WTC11 (cell line): ENCODE measurements at regions not wholly inside any gene's neighbourhood (a gene's known extent, or its start where the extent isn't known, plus 50 kb on each side); places are given as distances from the start of the nearest gene placed in this dataset.

Experiments
- ATAC-seq: fragments of 200-7000 bp; cut with Tn5 transposase; 2 replicates; pipeline ENCODE4 v1.10.0; 2021; ENCODE audit warnings: mild to moderate bottlenecking, moderate library complexity
- CTCF ChIA-PET: fragments of 300-600 bp; sonication (Branson Sonifier 250); formaldehyde crosslinking; loops from one replicate; lab custom pipeline; 2021; ENCODE audit warnings: antibody characterized with exemption; lab: Charles Lee
- POLR2A ChIA-PET: fragments of 350-600 bp; sonication (Branson Sonifier 250); formaldehyde crosslinking; loops from one replicate; lab custom pipeline; 2021; ENCODE audit warnings: antibody characterized with exemption; lab: Charles Lee
- DNase-seq: peaks from one replicate; pipeline ENCODE4 v3.0.0; 2021; ENCODE audit warnings: low spot score
- H3K27ac Mint-ChIP-seq: 2 replicates; pipeline ENCODE4 v1.8.0; 2021; ENCODE audit warnings: mixed read lengths
- H3K27me3 Mint-ChIP-seq: 2 replicates; pipeline ENCODE4 v1.8.0; 2021; ENCODE audit warnings: low read depth, mild to moderate bottlenecking, moderate library complexity, mixed read lengths
- H3K36me3 Mint-ChIP-seq: 2 replicates; pipeline ENCODE4 v1.8.0; 2021; ENCODE audit warnings: mixed read lengths
- H3K4me1 Mint-ChIP-seq: 2 replicates; pipeline ENCODE4 v1.8.0; 2022; ENCODE audit warnings: mixed read lengths
- H3K4me3 Mint-ChIP-seq: 2 replicates; pipeline ENCODE4 v1.8.0; 2021; ENCODE audit warnings: mild to moderate bottlenecking, moderate library complexity, mixed read lengths
- H3K9me3 Mint-ChIP-seq: 2 replicates; pipeline ENCODE4 v1.8.0; 2021; ENCODE audit warnings: mixed read lengths
- ARID4B ChIP-seq: sonication (generic); formaldehyde crosslinking; IDR thresholded peaks from 2 replicates; pipeline ENCODE4 v1.8.0; 2023; ENCODE audit warnings: missing genetic modification reagents, mild to moderate bottlenecking, borderline replicate concordance
- CTCF ChIP-seq: fragments of 200-600 bp; IDR thresholded peaks from 2 replicates; pipeline ENCODE4 v1.8.0; 2022; ENCODE audit warnings: antibody characterized with exemption
- E2F4 ChIP-seq: sonication (generic); formaldehyde crosslinking; IDR thresholded peaks from 2 replicates; pipeline ENCODE4 v1.8.1; 2022; ENCODE audit warnings: low read depth, mild to moderate bottlenecking, moderate library complexity, missing genetic modification reagents, borderline replicate concordance
- ELF4 ChIP-seq: sonication (generic); formaldehyde crosslinking; IDR thresholded peaks from 2 replicates; pipeline ENCODE4 v1.8.1; 2022; ENCODE audit warnings: low read depth, mild to moderate bottlenecking, moderate library complexity, missing genetic modification reagents
- EMX1 ChIP-seq: fragments of 250-450 bp; sonication (Bioruptor Pico); IDR thresholded peaks from 2 replicates; pipeline ENCODE4 v1.8.0; 2021; ENCODE audit warnings: mild to moderate bottlenecking
- GTF2I ChIP-seq: fragments of 250-450 bp; sonication (Bioruptor Pico); conservative IDR thresholded peaks from 2 replicates; pipeline ENCODE4 v1.4.0; 2021; ENCODE audit warnings: mild to moderate bottlenecking
- JAZF1 ChIP-seq: fragments of 250-450 bp; sonication (Bioruptor Pico); IDR thresholded peaks from 2 replicates; pipeline ENCODE4 v1.9.0; 2021; ENCODE audit warnings: moderate library complexity, mild to moderate bottlenecking, inconsistent platforms
- KAT7 ChIP-seq: sonication (generic); formaldehyde crosslinking; IDR thresholded peaks from 2 replicates; pipeline ENCODE4 v1.8.1; 2023; ENCODE audit warnings: missing genetic modification reagents, mild to moderate bottlenecking, borderline replicate concordance
- MAX ChIP-seq: sonication (generic); formaldehyde crosslinking; IDR thresholded peaks from 2 replicates; pipeline ENCODE4 v1.8.0; 2022; ENCODE audit warnings: mild to moderate bottlenecking, missing genetic modification reagents
- NR3C1 ChIP-seq: sonication (generic); formaldehyde crosslinking; conservative IDR thresholded peaks from 2 replicates; pipeline ENCODE4 v1.8.1; 2023; ENCODE audit warnings: low read depth, mild to moderate bottlenecking, missing genetic modification reagents
- PRDM15 ChIP-seq: sonication (generic); formaldehyde crosslinking; IDR thresholded peaks from 2 replicates; pipeline ENCODE4 v1.8.0; 2022; ENCODE audit warnings: missing genetic modification reagents
- PRRX2 ChIP-seq: fragments of 250-450 bp; sonication (Bioruptor Pico); IDR thresholded peaks from 2 replicates; pipeline ENCODE4 v1.8.0; 2021; ENCODE audit warnings: mild to moderate bottlenecking
- RELA ChIP-seq: sonication (generic); formaldehyde crosslinking; IDR thresholded peaks from 2 replicates; pipeline ENCODE4 v1.8.1; 2022; ENCODE audit warnings: missing genetic modification reagents, mild to moderate bottlenecking, borderline replicate concordance
- TCF7 ChIP-seq: sonication (generic); formaldehyde crosslinking; IDR thresholded peaks from 2 replicates; pipeline ENCODE4 v1.8.0; 2022; ENCODE audit warnings: mild to moderate bottlenecking, low read depth, missing genetic modification reagents, moderate library complexity
- ZMAT4 ChIP-seq: fragments of 250-450 bp; sonication (Bioruptor Pico); IDR thresholded peaks from 2 replicates; pipeline ENCODE4 v1.9.0; 2021; ENCODE audit warnings: mild to moderate bottlenecking
- ZNF138 ChIP-seq: sonication (generic); formaldehyde crosslinking; conservative IDR thresholded peaks from 2 replicates; pipeline ENCODE4 v1.8.1; 2022; ENCODE audit warnings: mild to moderate bottlenecking, moderate library complexity, missing genetic modification reagents
- ZNF232 ChIP-seq: sonication (generic); formaldehyde crosslinking; IDR thresholded peaks from 2 replicates; pipeline ENCODE4 v1.8.0; 2022; ENCODE audit warnings: mild to moderate bottlenecking, missing genetic modification reagents
- ZNF317 ChIP-seq: sonication (generic); formaldehyde crosslinking; IDR thresholded peaks from 2 replicates; pipeline ENCODE4 v1.8.1; 2023; ENCODE audit warnings: low read depth, mild to moderate bottlenecking, moderate library complexity, missing genetic modification reagents, borderline replicate concordance
- ZNF423 ChIP-seq: fragments of 250-450 bp; sonication (Bioruptor Pico); IDR thresholded peaks from 2 replicates; pipeline ENCODE4 v2.1.2; 2022; ENCODE audit warnings: mild to moderate bottlenecking, moderate library complexity
- ZNF512 ChIP-seq: sonication (generic); formaldehyde crosslinking; IDR thresholded peaks from 2 replicates; pipeline ENCODE4 v1.8.1; 2022; ENCODE audit warnings: missing genetic modification reagents, borderline replicate concordance

GRCh38 chr9:1929134-1929533, 86.0 kb upstream of the SMARCA2 start:
- TF ChIP-seq MAX (no peak), PRRX2 (CRISPR knock-in tag) (no peak), KAT7 (CRISPR knock-in tag) (no peak), PRDM15 (CRISPR knock-in tag) (no peak), TCF7 (CRISPR knock-in tag) (no peak), ZNF138 (CRISPR knock-in tag) (no peak), JAZF1 (CRISPR knock-in tag) (no peak), ELF4 (no peak), ZNF423 (CRISPR knock-in tag) (no peak), EMX1 (CRISPR knock-in tag) (no peak), NR3C1 (no peak), ZMAT4 (CRISPR knock-in tag) (no peak), CTCF (no peak), E2F4 (no peak), ZNF512 (CRISPR knock-in tag) (no peak), ZNF317 (CRISPR knock-in tag) (no peak), ARID4B (no peak), ZNF232 (no peak), RELA (CRISPR knock-in tag) (no peak), GTF2I (CRISPR knock-in tag) (no peak)
- TF ChIP-seq, all 79 proteins: peak for 0
- peaks cover 11% of the 10 kb centered on the region for H3K4me1 Mint-ChIP-seq
- H3K4me3 Mint-ChIP-seq: no peak overlapping the region
- DNase-seq (no peak), ATAC-seq (no peak)
- peaks cover 6% of the 10 kb centered on the region; the same call in 1 of the 2 replicates for H3K27me3 Mint-ChIP-seq
- 0 out of 2 replicates have a peak, but pooled peaks cover 7% of the 10 kb centered on the region for H3K9me3 Mint-ChIP-seq
- H3K36me3 Mint-ChIP-seq: no peaks in the 10 kb centered on the region
- ChIA-PET CTCF (interaction anchor here (1.3 kb wide), 1 partner anchor 11 kb away, joined by 8 read pairs; no protein-coding TSS in a partner anchor), POLR2A (no interaction called here)
- no peak overlapping the region for H3K27ac Mint-ChIP-seq
